Astrocyte (in vitro differentiated cells and primary cell): ENCODE measurements at regions not wholly inside any gene's neighbourhood (a gene's known extent, or its start where the extent isn't known, plus 50 kb on each side); places are given as distances from the start of the nearest gene placed in this dataset.

ENCODE experiments used
- DNase-seq: peaks from one replicate; pipeline ENCODE4 v3.0.0-alpha.2; 2010; ENCODE audit warnings: low read depth
- FAIRE-seq: peaks from 2 replicates; lab custom pipeline; 2011; peaks lifted over from hg19 to GRCh38; lab: Jason Lieb, UNC
- H2AFZ ChIP-seq: 2 replicates; pipeline ENCODE4 v1.6.0; 2012; ENCODE audit warnings: low read depth, low read length, inconsistent platforms
- H3K27ac ChIP-seq: 2 replicates; pipeline ENCODE4 v1.5.1; 2011; ENCODE audit warnings: low read depth, low read length, inconsistent platforms
- H3K27me3 ChIP-seq: 2 replicates; pipeline ENCODE4 v1.6.0; 2011; ENCODE audit warnings: low read length, inconsistent platforms; ENCODE audit not compliant: insufficient read depth
- H3K36me3 ChIP-seq: 2 replicates; pipeline ENCODE4 v1.5.1; 2011; ENCODE audit warnings: low read length, inconsistent platforms; ENCODE audit not compliant: insufficient read depth
- H3K4me1 ChIP-seq: 2 replicates; pipeline ENCODE4 v1.5.1; 2011; ENCODE audit warnings: low read length, inconsistent platforms; ENCODE audit not compliant: insufficient read depth
- H3K4me2 ChIP-seq: 2 replicates; pipeline ENCODE4 v1.6.0; 2012; ENCODE audit warnings: low read length, inconsistent platforms
- H3K4me3 ChIP-seq: 2 replicates; pipeline ENCODE4 v1.5.1; 2011; ENCODE audit warnings: low read depth, mild to moderate bottlenecking, low read length, inconsistent platforms; ENCODE audit not compliant: insufficient read depth
- H3K79me2 ChIP-seq: 2 replicates; pipeline ENCODE4 v1.6.0; 2012; ENCODE audit warnings: mild to moderate bottlenecking, low read length, inconsistent platforms; ENCODE audit not compliant: insufficient read depth
- H3K9ac ChIP-seq: 2 replicates; pipeline ENCODE4 v1.6.0; 2012; ENCODE audit warnings: mild to moderate bottlenecking, low read length, inconsistent platforms
- H3K9me3 ChIP-seq: 2 replicates; pipeline ENCODE4 v1.5.1; 2012; ENCODE audit warnings: low read depth, mild to moderate bottlenecking, low read length, inconsistent platforms; ENCODE audit not compliant: insufficient read depth
- H4K20me1 ChIP-seq: 2 replicates; pipeline ENCODE4 v1.6.0; 2012; ENCODE audit warnings: low read length, inconsistent platforms; ENCODE audit not compliant: insufficient read depth
- H3K27ac Mint-ChIP-seq: one replicate; pipeline ENCODE4 v1.8.0; 2021; ENCODE audit warnings: mild to moderate bottlenecking, mixed read lengths; ENCODE audit not compliant: unreplicated experiment
- H3K27me3 Mint-ChIP-seq: one replicate; pipeline ENCODE4 v1.8.0; 2021; ENCODE audit warnings: low read depth, mixed read lengths; ENCODE audit not compliant: unreplicated experiment
- H3K36me3 Mint-ChIP-seq: one replicate; pipeline ENCODE4 v1.8.0; 2021; ENCODE audit warnings: low read depth, mixed read lengths; ENCODE audit not compliant: unreplicated experiment
- H3K4me1 Mint-ChIP-seq: one replicate; pipeline ENCODE4 v1.8.0; 2021; ENCODE audit warnings: low read depth, mixed read lengths; ENCODE audit not compliant: unreplicated experiment
- H3K4me3 Mint-ChIP-seq: one replicate; pipeline ENCODE4 v1.8.0; 2021; ENCODE audit warnings: mild to moderate bottlenecking, moderate library complexity, mixed read lengths; ENCODE audit not compliant: unreplicated experiment
- H3K9me3 Mint-ChIP-seq: one replicate; pipeline ENCODE4 v1.8.0; 2021; ENCODE audit warnings: mild to moderate bottlenecking, mixed read lengths; ENCODE audit not compliant: unreplicated experiment
- CTCF ChIP-seq: IDR thresholded peaks from 2 replicates; pipeline ENCODE4 v1.5.1; 2011; ENCODE audit warnings: low read depth, mild to moderate bottlenecking, inconsistent platforms, low read length, moderate library complexity; ENCODE audit not compliant: insufficient read depth
- EZH2 ChIP-seq: IDR thresholded peaks from 2 replicates; pipeline ENCODE4 v1.6.1; 2012; ENCODE audit warnings: mild to moderate bottlenecking, low read length, inconsistent platforms; ENCODE audit not compliant: insufficient read depth

GRCh38 chr12:127536833-127537428 is 730.0 kb upstream of the TMEM132C start:
- Mint-ChIP-seq H3K4me3 (no peak overlapping the region), H3K9me3 (peaks cover 3% of the 10 kb centered on the region), H3K4me1 (no peaks in the 10 kb centered on the region), H3K27ac (no peak overlapping the region), H3K36me3 (no peaks in the 10 kb centered on the region), H3K27me3 (no peaks in the 10 kb centered on the region)
- Histone ChIP-seq H3K27ac (no peak overlapping the region), H3K4me1 (no peaks in the 10 kb centered on the region), H3K9me3 (peaks cover 2% of the 10 kb centered on the region), H3K4me3 (no peak overlapping the region), H4K20me1 (no peaks in the 10 kb centered on the region), H3K4me2 (no peak overlapping the region), H3K36me3 (no peaks in the 10 kb centered on the region), H3K79me2 (no peaks in the 10 kb centered on the region), H2AFZ (no peak overlapping the region), H3K27me3 (no peaks in the 10 kb centered on the region), H3K9ac (no peak overlapping the region)
- DNase-seq (no peak), FAIRE-seq (no peak)
- TF ChIP-seq CTCF (no peak), EZH2 (no peak)

GRCh38 chr12:127538316-127538715 is 728.7 kb upstream of the TMEM132C start:
- H3K27me3 Mint-ChIP-seq, result no peaks in the 10 kb centered on the region
- no peak overlapping the region for H3K4me3 Mint-ChIP-seq
- FAIRE-seq (no peak), DNase-seq (no peak)
- Histone ChIP-seq H3K4me2 (no peak overlapping the region), H3K9ac (no peak overlapping the region), H3K36me3 (no peaks in the 10 kb centered on the region), H3K4me3 (no peak overlapping the region), H3K27ac (no peak overlapping the region), H4K20me1 (no peaks in the 10 kb centered on the region), H3K9me3 (peaks cover 2% of the 10 kb centered on the region), H3K79me2 (no peaks in the 10 kb centered on the region), H3K27me3 (no peaks in the 10 kb centered on the region), H2AFZ (no peak overlapping the region), H3K4me1 (no peaks in the 10 kb centered on the region)
- peaks cover 3% of the 10 kb centered on the region for H3K9me3 Mint-ChIP-seq
- no peak for TF ChIP-seq CTCF
- no peak for TF ChIP-seq EZH2
- no peak overlapping the region for H3K27ac Mint-ChIP-seq
- no peaks in the 10 kb centered on the region for H3K4me1 Mint-ChIP-seq
- no peaks in the 10 kb centered on the region for H3K36me3 Mint-ChIP-seq

- no peaks in the 10 kb centered on the region for H3K36me3 ChIP-seq
- no peaks in the 10 kb centered on the region for H3K4me1 Mint-ChIP-seq
- no peaks in the 10 kb centered on the region for H3K27me3 Mint-ChIP-seq
- H3K4me3 Mint-ChIP-seq, result no peak overlapping the region
- no peak overlapping the region for H2AFZ ChIP-seq
- H3K4me1 ChIP-seq, result no peaks in the 10 kb centered on the region
- no peak for TF ChIP-seq CTCF
- no peaks in the 10 kb centered on the region for H4K20me1 ChIP-seq
- H3K36me3 Mint-ChIP-seq, result no peaks in the 10 kb centered on the region
- H3K27ac Mint-ChIP-seq, result no peak overlapping the region
- H3K9me3 ChIP-seq, result peaks cover 2% of the 10 kb centered on the region
- H3K79me2 ChIP-seq, result no peaks in the 10 kb centered on the region
- no peak overlapping the region for H3K27ac ChIP-seq
- H3K9ac ChIP-seq, result no peak overlapping the region
- no peak for FAIRE-seq
- H3K4me3 ChIP-seq, result no peak overlapping the region
- DNase-seq, result no peak
- peaks cover 1% of the 10 kb centered on the region for H3K9me3 Mint-ChIP-seq
- H3K4me2 ChIP-seq, result no peak overlapping the region
- no peaks in the 10 kb centered on the region for H3K27me3 ChIP-seq
These were observed 727.6 kb upstream of the TMEM132C start for GRCh38 chr12:127539226-127539858.
